ENCODE measurements at regions not wholly inside any gene's neighbourhood (a gene's known extent, or its start where the extent isn't known, plus 50 kb on each side); places are given as distances from the start of the nearest gene placed in this dataset.

DNA sequence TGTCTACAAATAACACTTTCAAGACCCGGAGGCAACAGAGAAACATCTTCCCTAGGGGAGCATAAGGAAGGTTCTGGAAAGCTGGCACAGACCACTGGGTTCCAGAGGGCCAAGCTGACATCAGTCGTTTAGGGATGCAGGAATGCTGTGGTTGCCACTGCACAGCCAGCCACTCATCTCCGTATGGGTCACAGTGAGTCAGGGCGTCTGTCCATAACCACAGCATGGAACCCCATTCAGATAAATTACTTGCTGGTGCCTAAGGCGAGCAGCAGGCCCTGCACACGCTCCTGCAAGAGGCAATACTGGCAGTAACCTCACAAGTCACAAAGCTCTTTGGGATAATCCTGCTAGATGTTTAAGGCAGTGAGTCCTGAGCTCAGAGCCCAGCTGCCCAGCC lies 140.9 kb upstream of the UBL3 start:
- no peak for DNase-seq

DNA sequence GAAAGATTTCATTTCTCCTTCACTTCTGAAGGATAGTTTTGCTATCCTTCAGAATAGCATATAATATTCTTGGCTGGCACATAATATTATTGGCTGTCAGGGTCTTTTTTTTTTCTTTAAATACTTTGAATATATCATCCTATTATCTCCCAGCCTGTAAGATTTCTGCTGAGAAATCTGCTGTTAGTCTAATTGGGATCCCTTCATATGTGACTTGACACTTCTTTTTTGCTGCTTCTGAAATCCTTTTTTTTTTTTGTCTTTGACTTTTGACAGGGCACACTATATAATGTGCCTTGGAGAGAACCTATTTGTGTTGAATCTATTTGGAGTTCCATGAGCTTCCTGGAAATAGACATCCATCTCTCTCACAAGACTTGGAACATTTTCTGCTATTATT lies 136.9 kb upstream of the UBL3 start:
- no peak for DNase-seq

DNA sequence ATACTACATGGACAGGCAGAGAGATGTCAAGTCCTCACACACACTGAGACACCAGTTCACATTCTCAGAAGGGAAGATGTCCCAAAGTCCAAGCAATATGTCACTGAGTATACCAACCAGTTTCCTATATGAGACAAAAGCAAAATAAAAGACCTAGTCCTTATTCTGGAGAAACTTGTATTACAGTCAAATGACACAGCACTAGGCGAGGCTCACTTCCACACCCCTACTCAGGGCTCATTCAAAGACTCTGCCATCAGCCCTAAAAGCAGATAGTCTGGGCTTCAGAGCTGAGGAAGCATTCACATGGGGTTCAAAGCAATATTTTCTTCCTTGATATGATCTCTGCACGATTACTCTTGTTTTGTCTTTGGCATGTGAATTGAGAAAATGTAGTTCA lies 129.9 kb upstream of the UBL3 start:
- no peak for DNase-seq

DNA sequence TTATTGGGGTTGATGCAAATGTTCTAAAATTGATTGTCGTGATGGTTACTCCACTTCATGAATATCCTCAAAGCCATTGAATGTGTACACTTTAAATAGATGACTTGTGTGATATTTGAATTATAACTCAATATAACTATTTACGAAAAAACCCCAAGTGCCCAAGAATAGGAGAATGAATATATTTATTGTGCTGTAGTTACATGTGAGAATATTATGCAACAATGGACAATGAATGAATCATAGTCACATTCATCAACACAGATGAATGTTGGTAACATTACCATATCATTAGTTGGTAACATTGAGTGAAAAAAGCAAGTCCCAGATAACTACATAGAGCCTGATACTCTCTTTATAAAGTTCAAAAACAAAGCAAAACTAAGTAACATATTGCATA lies 127.8 kb upstream of the UBL3 start:
- DNase-seq, result no peak

- DNase-seq, result no peak
Measured at GRCh38 chr13:29977476-29978120, 127.2 kb upstream of the UBL3 start.

GRCh38 chr13:29976535-29976934 lies 126.1 kb upstream of the UBL3 start:
- DNase-seq, result no peak

GRCh38 chr13:29975283-29975682 lies 124.9 kb upstream of the UBL3 start:
- DNase-seq, result no peak

GRCh38 chr13:29969286-29969685 lies 118.9 kb upstream of the UBL3 start:
- no peak for DNase-seq

DNA sequence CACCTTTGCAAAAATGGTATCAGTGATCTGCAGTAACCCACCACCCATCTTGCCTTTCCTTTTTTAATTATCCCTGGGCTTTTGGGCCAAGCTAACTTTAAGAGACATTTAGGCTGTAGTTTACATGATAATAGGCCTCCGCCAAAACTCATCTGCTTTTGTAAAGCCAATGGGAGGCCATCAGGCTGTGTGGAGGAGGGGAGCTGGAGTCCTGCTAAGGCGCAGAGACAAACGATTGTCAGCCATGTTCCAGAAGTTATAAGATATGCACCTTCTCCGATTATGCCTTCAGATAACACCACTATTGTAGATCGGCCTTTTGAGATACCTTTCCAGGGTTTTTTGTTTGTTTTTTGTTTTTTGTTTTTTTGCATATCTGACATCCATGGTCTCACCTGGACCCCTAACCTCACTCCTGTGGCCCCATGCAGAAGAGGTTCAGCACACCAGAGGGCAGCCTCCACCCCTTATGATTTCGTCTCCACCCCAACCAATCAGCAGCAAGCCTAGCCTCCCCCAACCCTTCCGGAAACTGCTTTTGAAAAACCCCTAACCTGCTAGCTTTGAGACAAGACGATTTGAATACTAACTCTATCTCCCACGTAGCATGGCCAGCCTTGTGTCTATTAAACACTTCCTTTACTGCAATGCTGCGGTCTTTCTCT lies 113.9 kb upstream of the UBL3 start:
- no peak for DNase-seq

DNA sequence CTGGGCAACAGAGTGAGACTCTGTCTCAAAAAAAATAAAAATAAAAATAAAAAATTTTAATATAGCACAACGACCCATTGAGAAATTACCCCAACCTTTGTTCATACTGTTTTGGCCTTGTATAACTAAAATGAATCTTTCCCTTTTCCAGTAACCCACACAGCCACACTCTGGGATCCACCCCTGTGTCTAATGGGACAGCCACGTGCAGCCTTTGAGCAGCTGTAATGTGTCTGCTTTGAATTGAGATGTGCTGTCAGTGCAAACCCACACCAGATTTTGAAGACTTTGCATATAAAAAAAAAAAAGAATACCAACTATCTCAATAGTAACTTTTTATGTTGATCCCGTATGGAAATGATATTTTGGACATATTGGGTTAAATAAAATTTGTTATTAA lies 112.7 kb upstream of the UBL3 start:
- no peak for DNase-seq

DNA sequence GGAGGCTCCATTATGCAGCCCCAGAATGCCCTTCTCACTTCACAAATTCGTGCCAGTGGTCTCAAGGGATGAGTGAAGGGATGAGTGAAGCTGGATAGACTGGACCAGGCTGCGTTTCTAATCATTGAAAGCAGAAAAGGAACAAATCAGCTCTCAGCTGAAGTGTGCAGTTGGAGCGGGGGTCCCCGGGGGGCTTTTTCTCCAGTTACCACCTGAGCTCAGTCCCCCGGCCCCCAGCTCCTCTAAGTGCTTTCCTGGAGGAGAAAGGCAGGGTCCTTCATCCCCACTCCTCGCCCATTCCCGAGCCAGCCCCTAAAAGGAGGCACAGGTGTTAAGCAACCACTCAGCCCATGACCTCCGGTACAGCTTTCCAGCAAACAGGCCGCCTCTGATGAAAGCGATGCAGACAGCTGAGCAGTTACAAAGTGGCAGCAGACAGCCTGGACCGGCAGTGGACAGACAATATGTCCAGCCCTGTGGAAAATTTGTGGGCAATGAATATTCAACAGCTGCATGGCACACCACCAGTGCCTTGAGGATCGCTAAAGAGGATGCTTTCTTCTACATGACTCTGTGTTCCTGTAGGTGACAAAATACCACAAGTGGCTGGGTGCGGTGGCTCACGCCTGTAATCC lies 110.7 kb upstream of the UBL3 start:
- DNase-seq, result no peak

GRCh38 chr13:29959603-29960002 lies 109.2 kb upstream of the UBL3 start:
- no peak for DNase-seq

GRCh38 chr13:29959086-29959485 lies 108.7 kb upstream of the UBL3 start:
- no peak for DNase-seq

GRCh38 chr13:29958476-29958875 lies 108.1 kb upstream of the UBL3 start:
- peak; percentile 38 for DNase-seq

GRCh38 chr13:29957320-29957719 lies 106.9 kb upstream of the UBL3 start:
- DNase-seq, result no peak

DNA sequence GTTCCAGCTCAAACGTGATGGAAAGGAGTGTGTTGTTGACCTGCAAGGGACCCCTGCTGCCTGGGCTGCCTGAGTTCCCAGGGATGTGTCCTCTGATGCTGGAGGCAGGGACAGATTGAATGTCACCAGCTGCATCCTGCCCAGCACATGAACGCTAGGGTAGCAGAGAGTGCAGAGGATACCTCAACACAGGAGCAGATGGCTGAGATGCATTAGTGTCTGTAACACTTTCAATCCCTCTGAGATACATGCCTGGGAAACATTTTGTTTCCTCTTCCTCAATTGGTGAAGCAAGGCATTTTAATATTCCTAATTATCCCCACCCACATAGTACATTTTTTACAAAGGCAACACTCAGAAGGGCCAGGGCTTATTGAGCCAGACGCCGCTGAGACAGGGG lies 106.4 kb upstream of the UBL3 start:
- no peak for DNase-seq

- no peak for DNase-seq
Measured at GRCh38 chr13:29955137-29955650, 104.8 kb upstream of the UBL3 start.

DNA sequence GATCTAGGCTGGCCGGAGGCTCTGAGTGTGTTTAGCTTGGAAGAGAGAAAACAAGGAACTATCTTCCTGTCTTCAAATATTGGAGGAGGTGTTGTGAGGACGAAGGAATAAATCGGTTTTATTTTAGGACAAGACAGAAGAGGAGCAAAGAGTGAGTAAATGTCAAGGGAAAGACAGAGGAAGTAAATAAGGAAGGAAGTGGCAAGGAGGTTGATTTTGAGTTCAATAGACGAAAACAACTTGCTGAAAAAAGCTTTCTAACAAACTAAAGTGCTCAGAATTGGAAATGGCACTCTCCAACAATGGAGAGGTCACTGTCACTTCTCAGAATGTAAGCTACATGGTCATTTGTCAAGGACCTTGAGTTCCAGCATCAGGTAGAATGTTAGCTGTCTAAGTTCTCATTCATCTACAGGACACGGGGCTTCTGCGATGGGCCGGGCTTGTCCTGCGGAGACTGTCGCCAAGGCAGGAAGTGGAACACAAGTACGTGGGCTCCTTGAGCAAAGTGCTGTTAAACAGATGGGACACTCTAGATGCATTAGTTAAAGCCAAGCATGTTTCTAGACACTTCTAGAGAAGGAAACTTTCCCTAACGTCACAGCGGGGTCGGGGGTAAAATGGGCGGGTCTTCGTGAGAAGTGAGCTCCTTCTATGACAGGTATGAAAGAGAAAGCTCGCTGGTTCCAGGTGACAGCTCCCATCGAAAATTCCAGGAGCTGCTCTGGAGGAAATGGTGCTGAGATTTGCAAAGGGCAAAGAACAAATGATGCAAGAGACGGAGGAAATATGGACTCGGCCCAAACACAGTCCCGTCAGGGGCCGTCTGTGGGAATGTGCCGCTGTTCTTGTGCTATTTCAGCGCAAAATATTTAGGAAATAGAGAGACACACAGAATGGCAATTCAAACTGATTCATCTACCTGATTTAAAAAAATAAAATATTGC lies 103.9 kb upstream of the UBL3 start:
- DNase-seq, result peak; percentile 65

DNA sequence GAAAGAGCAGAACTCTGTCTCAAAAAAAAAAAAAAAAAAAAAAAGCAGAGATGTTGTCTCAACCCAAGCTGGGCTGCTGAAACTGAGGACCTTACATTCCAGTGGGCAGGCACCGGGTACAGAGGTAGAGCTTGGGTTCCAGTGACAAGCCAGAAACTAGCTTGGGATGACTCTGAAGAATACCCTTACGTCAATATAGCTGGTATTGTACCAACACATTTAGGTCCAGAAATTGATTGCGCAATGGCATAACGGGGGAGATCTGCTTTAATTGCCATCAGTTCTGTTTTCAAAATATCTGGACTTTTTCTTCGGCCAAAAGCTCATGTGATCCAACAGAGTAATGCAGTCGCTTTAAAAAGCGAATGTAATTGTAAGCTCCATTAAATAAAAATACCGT lies 103.1 kb upstream of the UBL3 start:
- no peak for DNase-seq

DNA sequence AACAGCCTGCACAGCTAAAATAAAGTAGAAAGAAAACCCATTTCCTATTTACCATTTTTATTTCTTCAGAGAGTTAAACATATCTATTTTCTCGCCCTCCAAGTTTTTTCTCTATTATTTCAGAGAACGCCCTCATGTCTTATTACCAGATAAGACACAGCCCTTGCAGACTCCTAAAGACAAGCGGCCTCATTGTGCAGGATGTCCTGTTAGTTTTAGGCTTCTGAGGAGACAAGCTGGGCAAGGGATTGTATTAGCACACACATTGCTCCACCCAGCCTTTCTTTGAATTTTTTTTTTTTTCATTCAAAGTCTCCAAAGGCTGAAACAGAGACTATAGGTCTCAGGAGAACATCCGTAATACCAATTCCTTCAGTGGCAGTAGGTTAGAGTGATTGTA lies 101.8 kb upstream of the UBL3 start:
- no peak for DNase-seq

DNA sequence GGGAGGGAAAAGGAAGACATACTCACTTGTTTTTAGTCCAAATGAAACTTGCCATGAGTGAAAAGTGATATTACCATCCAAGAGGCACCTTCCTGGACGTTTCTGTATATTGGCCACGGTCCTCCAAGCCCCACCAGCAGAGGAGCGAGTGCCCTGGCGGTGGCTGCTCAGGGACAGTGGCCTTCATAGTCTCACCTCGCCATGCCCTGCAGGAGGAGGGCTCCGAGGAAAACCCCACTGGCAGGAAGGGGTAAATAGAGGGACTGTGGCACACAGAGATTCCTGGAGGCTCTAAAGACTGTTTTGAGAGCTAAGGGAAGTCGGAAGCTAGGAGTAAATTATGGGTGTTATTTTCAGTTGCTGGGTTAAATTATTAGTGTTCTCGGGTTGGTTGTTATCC lies 98.4 kb upstream of the UBL3 start:
- no peak for DNase-seq

DNA sequence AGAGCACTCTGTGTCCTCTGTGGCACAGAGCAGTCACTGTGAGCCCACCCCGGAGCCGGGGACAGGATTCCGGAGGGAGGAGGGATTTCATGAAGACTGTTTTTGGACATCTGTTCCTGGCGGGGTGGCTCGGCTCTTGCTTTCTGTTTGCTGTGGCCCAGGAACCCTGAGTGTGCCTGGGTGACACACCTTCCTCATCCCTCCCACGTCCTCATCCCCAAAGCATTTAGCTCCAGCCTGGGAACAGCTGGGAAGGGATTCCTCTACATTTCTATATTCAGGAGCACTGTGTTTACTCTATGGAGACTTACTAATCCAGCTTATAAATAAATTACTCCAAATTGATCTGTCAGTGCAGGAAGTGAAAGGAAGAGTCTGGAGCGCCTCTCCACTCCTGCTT lies 97.8 kb upstream of the UBL3 start:
- no peak for DNase-seq

GRCh38 chr13:29947839-29948238 lies 97.4 kb upstream of the UBL3 start:
- DNase-seq, result no peak
